ENCODE measurements at regions not wholly inside any gene's neighbourhood (a gene's known extent, or its start where the extent isn't known, plus 50 kb on each side); places are given as distances from the start of the nearest gene placed in this dataset.

DNA sequence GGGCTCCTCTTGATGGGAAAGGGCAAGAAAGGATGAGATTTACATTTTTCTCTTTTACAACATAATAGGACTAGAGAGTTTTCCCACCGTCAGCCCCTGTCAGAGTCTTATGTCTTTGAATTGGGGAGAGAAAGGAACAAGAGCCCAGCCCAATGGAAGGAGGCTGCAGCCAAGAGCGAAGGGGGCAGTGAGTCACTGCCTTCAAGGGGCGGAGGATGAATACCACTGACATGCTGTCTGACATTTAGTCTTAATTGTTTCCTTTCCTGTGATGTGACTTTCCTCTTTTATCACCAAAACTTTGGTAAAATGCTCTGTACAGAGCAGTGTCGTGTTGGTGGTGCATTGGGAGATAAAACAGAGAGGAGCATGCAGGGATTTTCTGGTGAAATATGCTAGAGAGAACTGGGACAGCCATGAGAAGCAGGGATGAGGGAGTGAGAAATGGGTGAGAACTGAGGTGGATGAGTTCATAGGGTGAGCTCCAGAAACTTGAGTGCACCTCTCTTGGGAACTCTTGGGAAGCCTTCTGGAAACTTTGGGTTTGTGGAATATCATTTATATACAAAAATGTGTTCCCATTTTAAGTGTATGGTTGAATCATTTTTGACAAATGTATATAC is 179.9 kb upstream of the FGGY start:
- H3K27ac ChIP-seq (ENCODE audit: low read depth, low read length): no peak overlapping the region
- no peaks in the 10 kb centered on the region for H3K4me1 ChIP-seq (ENCODE audit: control insufficient read depth, insufficient read depth, low read length)
- no peak overlapping the region for H3K4me3 ChIP-seq (ENCODE audit: low read length)
- no peaks in the 10 kb centered on the region for H3K36me3 ChIP-seq (ENCODE audit: control insufficient read depth, insufficient read depth, low read length)
- H3K27me3 ChIP-seq (ENCODE audit: control insufficient read depth, insufficient read depth, low read length): no peaks in the 10 kb centered on the region
- no peak overlapping the region for H3K9ac ChIP-seq (ENCODE audit: low read length)

DNA sequence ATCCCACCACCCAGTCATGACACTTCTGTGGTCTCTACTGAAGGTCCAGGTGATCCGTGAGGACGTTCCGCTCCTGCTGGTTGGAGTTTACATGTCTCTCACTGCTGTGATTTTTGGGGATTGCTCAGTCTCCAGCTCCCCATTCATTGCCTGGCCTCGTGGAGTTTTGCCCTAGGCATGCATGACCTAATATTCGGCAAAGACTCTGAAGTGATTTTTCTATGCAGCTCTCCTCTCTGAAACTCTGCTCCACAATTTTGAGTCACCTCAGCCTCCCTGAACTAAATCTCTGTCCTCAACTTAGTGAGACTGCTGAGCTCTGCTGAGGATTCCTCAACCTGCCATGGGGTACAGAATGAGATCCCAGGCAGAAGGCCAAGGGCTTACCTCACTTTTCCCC is 174.4 kb upstream of the FGGY start:
- Histone ChIP-seq H3K4me1 (ENCODE audit: control insufficient read depth, insufficient read depth, low read length) (no peaks in the 10 kb centered on the region), H3K27ac (ENCODE audit: low read depth, low read length) (no peak overlapping the region), H3K36me3 (ENCODE audit: control insufficient read depth, insufficient read depth, low read length) (no peaks in the 10 kb centered on the region), H3K9ac (ENCODE audit: low read length) (no peak overlapping the region), H3K27me3 (ENCODE audit: control insufficient read depth, insufficient read depth, low read length) (no peaks in the 10 kb centered on the region), H3K4me3 (ENCODE audit: low read length) (no peak overlapping the region)

DNA sequence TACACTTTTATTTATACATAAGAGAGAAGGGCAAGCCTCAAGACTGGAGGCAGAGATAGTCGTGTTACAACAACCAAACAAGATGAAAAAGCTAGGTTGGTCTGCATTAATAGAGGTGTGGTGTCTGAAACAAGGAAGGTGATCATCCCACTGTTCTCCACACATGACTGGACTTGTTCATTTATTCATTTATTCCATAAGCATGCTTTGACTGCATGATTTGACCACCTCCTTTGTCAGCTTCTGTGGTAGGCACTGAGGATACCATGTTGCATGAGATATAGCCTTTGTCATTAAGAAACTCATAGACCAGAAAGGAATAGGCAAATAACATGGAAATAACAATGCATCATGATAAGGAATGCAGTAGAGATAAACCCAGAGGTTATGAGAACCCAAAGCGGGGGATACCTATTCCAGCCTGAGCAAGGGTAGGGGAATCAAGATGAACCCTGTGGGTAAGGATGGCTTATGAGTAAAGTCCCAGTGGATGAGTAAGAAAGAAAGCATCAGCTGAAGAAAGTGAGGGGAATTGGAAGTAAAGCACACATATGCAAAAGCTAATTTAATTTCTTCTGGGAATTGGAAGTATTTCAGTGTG is 173.7 kb upstream of the FGGY start:
- Histone ChIP-seq H3K4me3 (ENCODE audit: low read length) (no peak overlapping the region), H3K27ac (ENCODE audit: low read depth, low read length) (no peak overlapping the region), H3K27me3 (ENCODE audit: control insufficient read depth, insufficient read depth, low read length) (no peaks in the 10 kb centered on the region), H3K36me3 (ENCODE audit: control insufficient read depth, insufficient read depth, low read length) (no peaks in the 10 kb centered on the region), H3K4me1 (ENCODE audit: control insufficient read depth, insufficient read depth, low read length) (no peaks in the 10 kb centered on the region), H3K9ac (ENCODE audit: low read length) (no peak overlapping the region)

GRCh38 chr1:59124166-59124565 is 172.7 kb upstream of the FGGY start:
- no peak overlapping the region for H3K27ac ChIP-seq (ENCODE audit: low read depth, low read length)
- H3K4me3 ChIP-seq (ENCODE audit: low read length): no peak overlapping the region
- no peaks in the 10 kb centered on the region for H3K4me1 ChIP-seq (ENCODE audit: control insufficient read depth, insufficient read depth, low read length)
- H3K9ac ChIP-seq (ENCODE audit: low read length): no peak overlapping the region
- no peaks in the 10 kb centered on the region for H3K27me3 ChIP-seq (ENCODE audit: control insufficient read depth, insufficient read depth, low read length)
- no peaks in the 10 kb centered on the region for H3K36me3 ChIP-seq (ENCODE audit: control insufficient read depth, insufficient read depth, low read length)

GRCh38 chr1:59125154-59125553 is 171.7 kb upstream of the FGGY start:
- no peaks in the 10 kb centered on the region for H3K27me3 ChIP-seq (ENCODE audit: control insufficient read depth, insufficient read depth, low read length)
- H3K36me3 ChIP-seq (ENCODE audit: control insufficient read depth, insufficient read depth, low read length): no peaks in the 10 kb centered on the region
- no peak overlapping the region for H3K27ac ChIP-seq (ENCODE audit: low read depth, low read length)
- H3K4me3 ChIP-seq (ENCODE audit: low read length): no peak overlapping the region
- no peaks in the 10 kb centered on the region for H3K4me1 ChIP-seq (ENCODE audit: control insufficient read depth, insufficient read depth, low read length)
- H3K9ac ChIP-seq (ENCODE audit: low read length): no peak overlapping the region

- H3K36me3 ChIP-seq (ENCODE audit: control insufficient read depth, insufficient read depth, low read length): no peaks in the 10 kb centered on the region
- H3K4me1 ChIP-seq (ENCODE audit: control insufficient read depth, insufficient read depth, low read length): no peaks in the 10 kb centered on the region
- H3K27ac ChIP-seq (ENCODE audit: low read depth, low read length): no peak overlapping the region
- no peak overlapping the region for H3K9ac ChIP-seq (ENCODE audit: low read length)
- H3K27me3 ChIP-seq (ENCODE audit: control insufficient read depth, insufficient read depth, low read length): no peaks in the 10 kb centered on the region
- no peak overlapping the region for H3K4me3 ChIP-seq (ENCODE audit: low read length)
Observed at GRCh38 chr1:59125676-59126320, 171.1 kb upstream of the FGGY start.

- Histone ChIP-seq H3K4me3 (ENCODE audit: low read length) (no peak overlapping the region), H3K36me3 (ENCODE audit: control insufficient read depth, insufficient read depth, low read length) (no peaks in the 10 kb centered on the region), H3K27ac (ENCODE audit: low read depth, low read length) (no peak overlapping the region), H3K27me3 (ENCODE audit: control insufficient read depth, insufficient read depth, low read length) (no peaks in the 10 kb centered on the region), H3K9ac (ENCODE audit: low read length) (no peak overlapping the region), H3K4me1 (ENCODE audit: control insufficient read depth, insufficient read depth, low read length) (no peaks in the 10 kb centered on the region)
Observed at GRCh38 chr1:59126366-59126765, 170.5 kb upstream of the FGGY start.

DNA sequence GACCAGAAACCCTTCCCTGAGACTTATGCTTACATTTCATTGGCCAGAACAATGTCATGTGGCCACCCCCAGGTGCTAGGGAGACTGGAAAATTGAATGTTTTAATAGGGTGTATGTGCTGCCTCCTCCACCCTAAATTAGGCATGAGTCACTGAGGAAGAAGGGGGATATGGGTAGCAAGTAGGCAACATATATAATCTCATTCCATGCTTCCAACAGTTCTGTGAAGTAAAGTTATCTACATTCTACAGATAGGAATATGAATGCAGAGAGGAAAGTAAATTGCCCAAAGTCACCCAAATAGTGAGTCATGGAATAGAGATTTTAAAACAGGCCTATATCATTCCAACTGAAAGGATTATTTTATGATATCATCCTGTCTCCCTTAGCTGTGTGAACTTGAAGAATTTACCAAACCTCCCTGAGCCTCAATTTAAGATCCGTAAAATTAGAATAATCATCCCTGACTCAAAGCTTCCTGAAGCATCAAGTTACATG is 168.6 kb upstream of the FGGY start:
- H3K36me3 ChIP-seq (ENCODE audit: control insufficient read depth, insufficient read depth, low read length): no peaks in the 10 kb centered on the region
- no peak overlapping the region for H3K4me3 ChIP-seq (ENCODE audit: low read length)
- H3K27me3 ChIP-seq (ENCODE audit: control insufficient read depth, insufficient read depth, low read length): no peaks in the 10 kb centered on the region
- no peak overlapping the region for H3K27ac ChIP-seq (ENCODE audit: low read depth, low read length)
- no peak overlapping the region for H3K9ac ChIP-seq (ENCODE audit: low read length)
- no peaks in the 10 kb centered on the region for H3K4me1 ChIP-seq (ENCODE audit: control insufficient read depth, insufficient read depth, low read length)

GRCh38 chr1:59128784-59129227 is 168.1 kb upstream of the FGGY start:
- no peaks in the 10 kb centered on the region for H3K4me1 ChIP-seq (ENCODE audit: control insufficient read depth, insufficient read depth, low read length)
- H3K27ac ChIP-seq (ENCODE audit: low read depth, low read length): no peak overlapping the region
- no peak overlapping the region for H3K4me3 ChIP-seq (ENCODE audit: low read length)
- H3K36me3 ChIP-seq (ENCODE audit: control insufficient read depth, insufficient read depth, low read length): no peaks in the 10 kb centered on the region
- no peaks in the 10 kb centered on the region for H3K27me3 ChIP-seq (ENCODE audit: control insufficient read depth, insufficient read depth, low read length)
- no peak overlapping the region for H3K9ac ChIP-seq (ENCODE audit: low read length)

DNA sequence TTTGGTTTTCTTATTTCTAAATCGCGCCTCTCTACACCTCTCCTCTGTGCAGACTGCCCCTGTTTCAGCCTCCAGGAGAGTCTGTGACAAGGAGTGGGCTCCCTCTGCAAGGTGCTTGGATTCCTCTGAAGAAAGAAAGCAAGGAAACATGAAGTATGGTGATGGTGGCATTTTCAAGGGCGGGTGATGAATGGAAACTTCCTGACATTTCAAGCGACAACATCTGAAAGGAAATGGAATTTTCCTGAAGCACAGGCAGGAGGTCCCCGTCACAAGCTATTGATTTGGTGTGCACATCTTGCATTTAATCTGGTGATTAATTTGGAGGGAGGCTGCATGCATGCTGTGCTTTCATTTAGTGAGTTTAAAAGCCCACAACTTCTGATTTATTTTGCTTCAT is 164.6 kb upstream of the FGGY start:
- H3K9ac ChIP-seq (ENCODE audit: low read length): no peak overlapping the region
- no peaks in the 10 kb centered on the region for H3K36me3 ChIP-seq (ENCODE audit: control insufficient read depth, insufficient read depth, low read length)
- no peaks in the 10 kb centered on the region for H3K4me1 ChIP-seq (ENCODE audit: control insufficient read depth, insufficient read depth, low read length)
- H3K27me3 ChIP-seq (ENCODE audit: control insufficient read depth, insufficient read depth, low read length): no peaks in the 10 kb centered on the region
- no peak overlapping the region for H3K4me3 ChIP-seq (ENCODE audit: low read length)
- no peak overlapping the region for H3K27ac ChIP-seq (ENCODE audit: low read depth, low read length)

- Histone ChIP-seq H3K27ac (ENCODE audit: low read depth, low read length) (no peak overlapping the region), H3K9ac (ENCODE audit: low read length) (no peak overlapping the region), H3K4me1 (ENCODE audit: control insufficient read depth, insufficient read depth, low read length) (no peaks in the 10 kb centered on the region), H3K4me3 (ENCODE audit: low read length) (no peak overlapping the region), H3K27me3 (ENCODE audit: control insufficient read depth, insufficient read depth, low read length) (no peaks in the 10 kb centered on the region), H3K36me3 (ENCODE audit: control insufficient read depth, insufficient read depth, low read length) (no peaks in the 10 kb centered on the region)
Observed at GRCh38 chr1:59133997-59134396, 162.9 kb upstream of the FGGY start.

DNA sequence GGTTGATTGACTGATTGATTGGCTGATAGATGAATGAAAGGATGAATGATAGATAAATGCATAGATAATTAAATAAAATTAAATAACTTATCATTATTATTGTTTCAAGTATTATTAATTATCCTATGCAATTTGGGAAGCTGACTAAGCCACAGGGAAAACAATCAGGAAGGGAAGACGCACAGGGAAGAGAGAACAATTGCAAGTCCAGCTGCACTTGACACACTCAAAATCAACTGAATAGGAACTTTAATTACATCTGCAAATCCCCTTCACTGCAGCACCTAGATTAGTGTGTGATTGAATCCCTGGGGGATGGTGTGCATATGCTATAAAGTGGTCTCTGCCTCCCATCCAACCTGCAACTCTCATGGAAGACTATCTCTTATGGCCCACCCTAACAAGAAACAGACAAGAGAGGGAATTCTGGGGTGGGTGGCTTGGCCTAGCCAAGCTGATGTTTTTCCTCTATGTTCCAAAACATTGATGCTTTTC is 161.1 kb upstream of the FGGY start:
- H3K4me3 ChIP-seq (ENCODE audit: low read length): no peak overlapping the region
- no peaks in the 10 kb centered on the region for H3K4me1 ChIP-seq (ENCODE audit: control insufficient read depth, insufficient read depth, low read length)
- no peaks in the 10 kb centered on the region for H3K36me3 ChIP-seq (ENCODE audit: control insufficient read depth, insufficient read depth, low read length)
- no peak overlapping the region for H3K27ac ChIP-seq (ENCODE audit: low read depth, low read length)
- no peak overlapping the region for H3K9ac ChIP-seq (ENCODE audit: low read length)
- no peaks in the 10 kb centered on the region for H3K27me3 ChIP-seq (ENCODE audit: control insufficient read depth, insufficient read depth, low read length)
